ENCODE measurements at regions not wholly inside any gene's neighbourhood (a gene's known extent, or its start where the extent isn't known, plus 50 kb on each side); places are given as distances from the start of the nearest gene placed in this dataset.

GRCh38 chr1:97983126-97983525 lies 62.3 kb upstream of the DPYD start:
- TF ChIP-seq EZH2 (IDR thresholded peaks at IDR 0.05) = no peak
- no peak for TF ChIP-seq CTCF (IDR thresholded peaks at IDR 0.05)

Measured in neural progenitor cell (in vitro differentiated cells).